HG03135 (cell line): ENCODE measurements at regions not wholly inside any gene's neighbourhood (a gene's known extent, or its start where the extent isn't known, plus 50 kb on each side); places are given as distances from the start of the nearest gene placed in this dataset.
"Not testable (repeated sequence)": the region's sequence is repeated elsewhere in the genome, so short reads cannot be mapped to it uniquely, and the experiment has no call there.

Experiments
- ATAC-seq: cut with Tn5 transposase; IDR thresholded peaks from one replicate; pipeline ENCODE4 v1.9.1; 2021; ENCODE audit warnings: mild to moderate bottlenecking, moderate library complexity; ENCODE audit not compliant: unreplicated experiment

GRCh38 chr4:122973465-122973864, 51.1 kb upstream of the NUDT6 start:
- no peak for ATAC-seq

- no peak for ATAC-seq
These were observed 53.7 kb upstream of the NUDT6 start for GRCh38 chr4:122976111-122976510.

- ATAC-seq: no peak
These were observed 54.7 kb upstream of the NUDT6 start for GRCh38 chr4:122977103-122977502.

- ATAC-seq: no peak
These were observed 55.7 kb upstream of the NUDT6 start for GRCh38 chr4:122978109-122978508.

- no peak for ATAC-seq
These were observed 56.4 kb upstream of the NUDT6 start for GRCh38 chr4:122978789-122979188.

GRCh38 chr4:122980860-122981259, 58.5 kb upstream of the NUDT6 start:
- ATAC-seq: no peak

- no peak for ATAC-seq
These were observed 66.3 kb upstream of the NUDT6 start for GRCh38 chr4:122988696-122989095.

GRCh38 chr4:122990891-122991290, 68.5 kb upstream of the NUDT6 start:
- no peak for ATAC-seq

GRCh38 chr4:122992057-122992456, 69.7 kb upstream of the NUDT6 start:
- ATAC-seq: no peak

- ATAC-seq: no peak
These were observed 70.2 kb upstream of the NUDT6 start for GRCh38 chr4:122992641-122993040.

- ATAC-seq: no peak
These were observed 74.0 kb upstream of the NUDT6 start for GRCh38 chr4:122996350-122996749.

GRCh38 chr4:122997463-122998101, 75.2 kb upstream of the NUDT6 start:
- ATAC-seq: no peak

- ATAC-seq: not testable (repeated sequence)
These were observed 81.7 kb upstream of the NUDT6 start for GRCh38 chr4:123004079-123004478.

- not testable (repeated sequence) for ATAC-seq
These were observed 82.7 kb upstream of the NUDT6 start for GRCh38 chr4:123005126-123005525.

GRCh38 chr4:123007679-123008078, 85.3 kb upstream of the NUDT6 start:
- ATAC-seq: no peak

- not testable (repeated sequence) for ATAC-seq
These were observed 90.0 kb upstream of the NUDT6 start for GRCh38 chr4:123012416-123012815.

GRCh38 chr4:123014038-123014437, 91.6 kb upstream of the NUDT6 start:
- ATAC-seq: no peak

GRCh38 chr4:123017078-123017477, 94.7 kb upstream of the NUDT6 start:
- no peak for ATAC-seq

GRCh38 chr4:123017636-123018395, 95.4 kb upstream of the NUDT6 start:
- no peak for ATAC-seq

- no peak for ATAC-seq
These were observed 96.0 kb upstream of the NUDT6 start for GRCh38 chr4:123018396-123018775.

GRCh38 chr4:123020285-123020684, 97.9 kb upstream of the NUDT6 start:
- no peak for ATAC-seq

GRCh38 chr4:123023647-123024046, 101.2 kb upstream of the NUDT6 start:
- ATAC-seq: no peak

- ATAC-seq: no peak
These were observed 102.3 kb upstream of the NUDT6 start for GRCh38 chr4:123024710-123025109.
